ENCODE measurements at regions not wholly inside any gene's neighbourhood (a gene's known extent, or its start where the extent isn't known, plus 50 kb on each side); places are given as distances from the start of the nearest gene placed in this dataset.

DNA sequence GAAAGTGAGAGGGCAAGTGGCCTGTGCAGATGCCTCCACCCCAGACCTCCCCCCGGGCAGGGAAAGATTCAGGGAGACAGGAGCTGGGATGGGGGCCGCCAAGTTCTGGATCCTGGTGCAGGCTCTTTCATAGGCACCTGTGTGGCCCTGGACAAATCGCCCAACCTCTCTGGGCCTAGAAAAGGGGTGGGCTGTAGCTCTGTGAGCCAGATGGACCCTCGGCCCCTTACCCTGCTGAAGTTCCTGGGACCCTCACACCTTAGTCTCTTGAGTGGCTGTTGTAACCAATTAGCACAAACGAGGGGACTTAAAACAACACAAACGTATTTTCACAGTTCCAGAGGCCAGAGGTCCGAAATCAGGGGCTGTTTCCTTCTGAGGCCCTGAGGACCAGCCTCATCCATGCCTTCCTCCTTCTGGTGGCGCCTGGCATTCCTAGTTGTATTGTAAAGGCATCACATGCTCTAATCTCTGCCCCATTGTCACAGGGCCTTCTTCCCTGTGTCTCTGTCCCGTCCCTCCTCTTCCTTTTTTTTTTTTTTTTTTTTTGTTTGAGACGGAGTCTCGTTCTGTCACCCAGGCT is 352.6 kb downstream of the SEC14L1 start:
- TF ChIP-seq, protein P1, sequence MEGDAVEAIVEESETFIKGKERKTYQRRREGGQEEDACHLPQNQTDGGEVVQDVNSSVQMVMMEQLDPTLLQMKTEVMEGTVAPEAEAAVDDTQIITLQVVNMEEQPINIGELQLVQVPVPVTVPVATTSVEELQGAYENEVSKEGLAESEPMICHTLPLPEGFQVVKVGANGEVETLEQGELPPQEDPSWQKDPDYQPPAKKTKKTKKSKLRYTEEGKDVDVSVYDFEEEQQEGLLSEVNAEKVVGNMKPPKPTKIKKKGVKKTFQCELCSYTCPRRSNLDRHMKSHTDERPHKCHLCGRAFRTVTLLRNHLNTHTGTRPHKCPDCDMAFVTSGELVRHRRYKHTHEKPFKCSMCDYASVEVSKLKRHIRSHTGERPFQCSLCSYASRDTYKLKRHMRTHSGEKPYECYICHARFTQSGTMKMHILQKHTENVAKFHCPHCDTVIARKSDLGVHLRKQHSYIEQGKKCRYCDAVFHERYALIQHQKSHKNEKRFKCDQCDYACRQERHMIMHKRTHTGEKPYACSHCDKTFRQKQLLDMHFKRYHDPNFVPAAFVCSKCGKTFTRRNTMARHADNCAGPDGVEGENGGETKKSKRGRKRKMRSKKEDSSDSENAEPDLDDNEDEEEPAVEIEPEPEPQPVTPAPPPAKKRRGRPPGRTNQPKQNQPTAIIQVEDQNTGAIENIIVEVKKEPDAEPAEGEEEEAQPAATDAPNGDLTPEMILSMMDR (IDR thresholded peaks at IDR 0.05), result no peak
- no peak for TF ChIP-seq POLR2A (IDR thresholded peaks at IDR 0.05)
